ENCODE measurements at regions not wholly inside any gene's neighbourhood (a gene's known extent, or its start where the extent isn't known, plus 50 kb on each side); places are given as distances from the start of the nearest gene placed in this dataset.
"Not testable (repeated sequence)": the region's sequence is repeated elsewhere in the genome, so short reads cannot be mapped to it uniquely, and the experiment has no call there.

GRCh38 chr4:162838671-162839070, 328.0 kb downstream of the NAF1 start:
- no peak for DNase-seq

DNA sequence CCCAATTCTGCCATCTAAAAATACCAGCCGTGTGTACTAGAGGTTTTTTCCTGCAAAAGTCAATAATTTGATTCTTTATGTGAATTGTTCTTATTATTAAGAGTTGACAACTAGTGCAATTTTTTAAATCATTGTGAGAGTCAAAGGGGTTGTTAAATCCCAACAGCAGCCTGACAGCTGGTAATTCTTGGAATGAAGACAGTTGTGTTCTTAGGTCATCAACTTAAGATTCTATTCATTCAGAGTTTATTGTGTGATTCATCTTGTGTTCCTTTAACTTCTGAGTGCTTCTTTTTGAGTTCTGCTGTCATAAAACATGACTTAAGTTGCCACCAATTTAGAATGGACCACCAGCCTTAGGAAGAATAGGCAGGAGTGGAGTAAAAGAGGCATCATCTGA, 329.0 kb downstream of the NAF1 start:
- DNase-seq: no peak

DNA sequence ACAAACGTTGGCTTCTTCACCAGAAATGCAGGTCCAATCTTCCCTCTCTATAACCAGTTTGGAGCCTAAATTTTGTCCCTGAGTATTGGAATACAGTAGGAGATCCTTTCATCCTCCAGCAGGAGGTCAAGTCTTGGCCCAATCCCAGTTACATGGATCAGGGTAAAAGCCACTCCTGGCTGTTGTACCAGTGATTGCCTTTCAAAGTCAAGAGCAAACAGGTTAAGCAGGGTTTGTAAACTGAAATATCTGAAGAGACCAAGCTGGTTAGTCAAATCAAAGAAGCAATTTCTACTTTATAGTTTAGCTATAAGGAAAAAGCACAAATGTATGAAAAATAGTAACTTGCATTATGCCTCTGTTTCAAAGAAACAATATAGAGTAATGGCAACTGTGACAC, 329.4 kb downstream of the NAF1 start:
- no peak for DNase-seq

GRCh38 chr4:162836773-162837172, 329.9 kb downstream of the NAF1 start:
- no peak for DNase-seq

- DNase-seq: not testable (repeated sequence)
Measured at GRCh38 chr4:162836258-162836657, 330.4 kb downstream of the NAF1 start.

DNA sequence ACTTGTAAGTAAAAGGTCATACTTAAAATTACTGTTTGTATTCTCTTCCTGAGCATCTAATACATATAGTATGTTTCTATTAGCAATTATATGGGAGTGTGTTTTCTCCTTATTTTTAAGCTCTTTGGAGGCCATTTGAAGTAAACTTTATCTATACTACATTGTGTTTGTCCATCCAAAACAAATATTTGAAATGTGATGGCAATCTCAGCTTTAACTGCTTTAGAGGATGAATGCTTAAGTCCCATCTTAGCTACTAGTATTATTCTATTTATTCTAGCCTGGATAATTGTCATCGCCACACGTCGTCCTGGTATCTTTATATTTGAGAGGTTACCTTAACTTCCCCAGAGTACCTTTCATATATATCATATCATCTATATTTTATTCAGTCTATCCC, 335.8 kb downstream of the NAF1 start:
- no peak for DNase-seq

- DNase-seq: not testable (repeated sequence)
Measured at GRCh38 chr4:162817374-162817773, 349.3 kb downstream of the NAF1 start.

- no peak for DNase-seq
Measured at GRCh38 chr4:162804351-162804924, 362.3 kb downstream of the NAF1 start.

- no peak for DNase-seq
Measured at GRCh38 chr4:162803378-162803777, 363.3 kb downstream of the NAF1 start.

DNA sequence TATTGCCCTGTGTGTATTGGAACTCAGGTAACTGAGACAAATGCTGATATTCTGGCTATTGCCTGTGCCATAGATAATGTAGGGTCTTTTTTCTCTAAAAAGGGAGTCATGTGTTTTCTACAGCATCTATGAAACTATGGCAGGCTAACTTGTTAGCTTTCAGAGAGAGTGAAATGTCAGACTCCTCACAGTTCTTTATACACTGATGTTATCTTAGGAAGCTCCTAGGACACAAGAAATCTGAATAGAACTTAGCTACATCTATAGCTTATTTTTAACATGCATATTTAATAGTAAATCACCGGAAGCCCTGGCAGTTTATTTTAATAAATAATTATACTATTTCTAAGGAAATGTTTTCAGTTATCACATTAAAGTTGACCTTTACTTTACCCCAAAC, 369.6 kb downstream of the NAF1 start:
- DNase-seq: no peak

GRCh38 chr4:162793571-162793970, 373.1 kb downstream of the NAF1 start:
- no peak for DNase-seq

GRCh38 chr4:162793004-162793403, 373.7 kb downstream of the NAF1 start:
- DNase-seq: no peak

- no peak for DNase-seq
Measured at GRCh38 chr4:162791226-162791625, 375.5 kb downstream of the NAF1 start.

DNA sequence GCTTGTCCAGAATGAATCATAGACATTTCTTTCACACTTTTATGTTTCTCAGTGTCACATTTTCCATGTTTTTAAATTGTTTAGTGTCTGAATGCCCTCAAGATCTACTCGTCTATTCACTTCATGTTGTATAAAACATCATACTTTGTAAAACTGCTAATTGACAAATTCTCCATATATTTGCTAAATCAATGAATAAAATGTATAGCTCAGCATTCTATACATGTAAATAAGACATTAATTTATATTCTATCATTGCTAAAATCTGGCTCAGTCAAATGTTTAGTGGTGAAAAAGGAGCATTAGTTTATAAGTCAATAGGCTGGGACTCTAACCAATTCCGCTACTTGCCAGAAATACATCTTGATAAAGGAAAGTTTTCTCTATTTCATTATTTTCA, 379.6 kb downstream of the NAF1 start:
- no peak for DNase-seq

DNA sequence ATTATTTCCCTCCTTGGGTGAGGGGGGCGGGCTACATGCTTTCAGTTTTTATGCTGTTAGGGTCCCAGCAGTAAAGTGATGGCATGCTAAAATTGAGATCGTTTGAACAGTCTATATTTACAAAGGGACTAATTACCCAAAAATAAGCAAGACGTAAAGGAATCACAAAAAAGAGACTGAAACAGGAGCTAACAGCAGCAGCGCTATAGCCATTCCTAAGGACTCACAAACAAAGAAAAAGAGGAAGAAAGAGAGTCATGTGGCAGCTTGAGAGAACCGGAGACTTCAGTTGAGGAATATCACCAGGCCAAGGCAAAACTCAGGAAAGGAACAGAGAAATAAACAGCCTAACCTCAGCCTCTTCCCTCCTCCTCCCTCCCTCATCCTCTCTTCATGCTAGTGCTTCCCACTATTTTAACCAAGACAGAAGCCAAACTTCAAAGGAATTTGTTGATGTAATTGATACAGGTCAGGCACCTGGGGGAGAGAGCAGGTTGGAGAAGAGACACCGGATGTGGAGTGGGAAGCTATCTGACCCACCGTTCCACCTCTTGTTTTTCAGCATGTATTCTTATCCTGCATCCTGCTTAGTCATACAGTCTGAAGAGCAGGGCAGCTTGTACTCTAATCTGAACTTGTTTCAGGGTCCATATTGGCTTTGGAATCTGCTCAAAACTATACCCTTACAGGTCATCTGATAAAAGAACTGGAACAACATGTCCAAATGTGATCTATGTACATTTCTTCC, 383.7 kb downstream of the NAF1 start:
- no peak for DNase-seq

GRCh38 chr4:162782096-162782777, 384.5 kb downstream of the NAF1 start:
- no peak for DNase-seq

GRCh38 chr4:162770761-162771490, 395.8 kb downstream of the NAF1 start:
- DNase-seq: no peak

DNA sequence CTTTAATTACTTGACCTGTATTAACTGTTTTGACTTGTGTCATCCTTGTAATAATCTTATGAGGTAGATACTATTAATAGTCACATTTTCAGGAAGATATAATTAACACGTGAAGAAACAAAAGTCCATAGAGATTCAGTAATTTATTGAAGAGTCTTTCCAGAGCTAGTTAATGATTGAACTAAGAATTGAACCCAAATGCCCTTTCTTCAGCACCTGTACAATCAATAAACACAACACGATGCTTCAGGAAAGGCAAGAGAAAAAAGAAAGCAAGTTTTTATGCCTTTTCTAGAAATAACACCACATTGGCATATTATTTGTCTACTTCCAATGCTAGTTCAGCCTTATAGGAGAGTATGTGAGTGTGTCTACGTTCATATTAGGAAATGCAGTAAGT, 399.6 kb downstream of the NAF1 start:
- no peak for DNase-seq

- no peak for DNase-seq
Measured at GRCh38 chr4:162761965-162762364, 404.7 kb downstream of the NAF1 start.

GRCh38 chr4:162740228-162740627, 426.5 kb downstream of the NAF1 start:
- DNase-seq: not testable (repeated sequence)

- DNase-seq: not testable (repeated sequence)
Measured at GRCh38 chr4:162739596-162739995, 427.1 kb downstream of the NAF1 start.

- DNase-seq: no peak
Measured at GRCh38 chr4:162732876-162733275, 433.8 kb downstream of the NAF1 start.

- DNase-seq: no peak
Measured at GRCh38 chr4:162727766-162728165, 438.9 kb downstream of the NAF1 start.

- no peak for DNase-seq
Measured at GRCh38 chr4:162727232-162727631, 439.5 kb downstream of the NAF1 start.

All from CD4-positive, alpha-beta T cell treated with Interleukin-12 subunit alpha and Interleukin-12 subunit beta, for 1 hour (primary cell).